GM21619 (cell line): ENCODE measurements at regions not wholly inside any gene's neighbourhood (a gene's known extent, or its start where the extent isn't known, plus 50 kb on each side); places are given as distances from the start of the nearest gene placed in this dataset.
"Not testable (repeated sequence)": the region's sequence is repeated elsewhere in the genome, so short reads cannot be mapped to it uniquely, and the experiment has no call there.

Source experiments
- ATAC-seq: cut with Tn5 transposase; IDR thresholded peaks from one replicate; pipeline ENCODE4 v1.9.1; 2021; ENCODE audit not compliant: unreplicated experiment

- no peak for ATAC-seq
Observed at GRCh38 chr4:26201120-26201519, 119.7 kb upstream of the RBPJ start.

- peak; percentile 65 for ATAC-seq
Observed at GRCh38 chr4:26204249-26204825, 116.5 kb upstream of the RBPJ start.

GRCh38 chr4:26204911-26205370 lies 115.9 kb upstream of the RBPJ start:
- no peak for ATAC-seq

GRCh38 chr4:26206339-26206738 lies 114.5 kb upstream of the RBPJ start:
- no peak for ATAC-seq

GRCh38 chr4:26206999-26207398 lies 113.8 kb upstream of the RBPJ start:
- ATAC-seq = no peak

GRCh38 chr4:26207631-26208030 lies 113.2 kb upstream of the RBPJ start:
- ATAC-seq = no peak

- ATAC-seq = no peak
Observed at GRCh38 chr4:26208237-26208994, 112.4 kb upstream of the RBPJ start.

- ATAC-seq = not testable (repeated sequence)
Observed at GRCh38 chr4:26209378-26209777, 111.4 kb upstream of the RBPJ start.

GRCh38 chr4:26212528-26212927 lies 108.3 kb upstream of the RBPJ start:
- no peak for ATAC-seq

- no peak for ATAC-seq
Observed at GRCh38 chr4:26213317-26213716, 107.5 kb upstream of the RBPJ start.

- no peak for ATAC-seq
Observed at GRCh38 chr4:26214994-26215393, 105.8 kb upstream of the RBPJ start.

- ATAC-seq = no peak
Observed at GRCh38 chr4:26215725-26216124, 105.1 kb upstream of the RBPJ start.

GRCh38 chr4:26217481-26217880 lies 103.3 kb upstream of the RBPJ start:
- ATAC-seq = no peak

GRCh38 chr4:26217961-26218676 lies 102.7 kb upstream of the RBPJ start:
- ATAC-seq = peak; percentile 72

- ATAC-seq = peak; percentile 22
Observed at GRCh38 chr4:26218677-26219605, 101.9 kb upstream of the RBPJ start.

GRCh38 chr4:26220696-26221095 lies 100.1 kb upstream of the RBPJ start:
- no peak for ATAC-seq

GRCh38 chr4:26223155-26223554 lies 97.7 kb upstream of the RBPJ start:
- no peak for ATAC-seq

- ATAC-seq = no peak
Observed at GRCh38 chr4:26226629-26227376, 94.0 kb upstream of the RBPJ start.

- no peak for ATAC-seq
Observed at GRCh38 chr4:26227601-26228229, 93.1 kb upstream of the RBPJ start.

GRCh38 chr4:26228883-26229282 lies 91.9 kb upstream of the RBPJ start:
- ATAC-seq = no peak
